ENCODE measurements at regions not wholly inside any gene's neighbourhood (a gene's known extent, or its start where the extent isn't known, plus 50 kb on each side); places are given as distances from the start of the nearest gene placed in this dataset.

DNA sequence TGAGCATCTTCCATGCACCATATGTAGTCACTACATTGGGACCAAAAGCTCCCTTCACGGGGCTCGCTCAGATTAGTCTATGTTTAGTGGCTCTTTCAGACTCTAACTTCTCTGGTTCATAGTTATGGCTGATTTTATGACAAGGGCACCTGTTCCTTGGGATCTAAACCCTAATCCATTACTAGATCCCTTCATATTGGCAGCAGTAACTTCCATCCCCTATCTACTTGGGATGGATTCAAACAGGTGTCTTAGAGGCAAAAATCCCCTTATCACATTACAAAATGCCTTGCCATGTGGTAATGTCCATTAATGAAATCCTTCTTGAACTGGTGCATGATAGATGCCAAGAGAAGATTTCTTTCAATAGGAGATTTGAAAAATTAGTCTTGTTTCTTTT, 96.7 kb upstream of the TP63 start:
- TF ChIP-seq SIN3A (IDR thresholded peaks at IDR 0.05; ENCODE audit: borderline replicate concordance, insufficient read depth, low read depth, low read length) (no peak), TCF7L2 (IDR thresholded peaks at IDR 0.05; ENCODE audit: low read depth, low read length) (no peak)
- TF ChIP-seq, protein P1, sequence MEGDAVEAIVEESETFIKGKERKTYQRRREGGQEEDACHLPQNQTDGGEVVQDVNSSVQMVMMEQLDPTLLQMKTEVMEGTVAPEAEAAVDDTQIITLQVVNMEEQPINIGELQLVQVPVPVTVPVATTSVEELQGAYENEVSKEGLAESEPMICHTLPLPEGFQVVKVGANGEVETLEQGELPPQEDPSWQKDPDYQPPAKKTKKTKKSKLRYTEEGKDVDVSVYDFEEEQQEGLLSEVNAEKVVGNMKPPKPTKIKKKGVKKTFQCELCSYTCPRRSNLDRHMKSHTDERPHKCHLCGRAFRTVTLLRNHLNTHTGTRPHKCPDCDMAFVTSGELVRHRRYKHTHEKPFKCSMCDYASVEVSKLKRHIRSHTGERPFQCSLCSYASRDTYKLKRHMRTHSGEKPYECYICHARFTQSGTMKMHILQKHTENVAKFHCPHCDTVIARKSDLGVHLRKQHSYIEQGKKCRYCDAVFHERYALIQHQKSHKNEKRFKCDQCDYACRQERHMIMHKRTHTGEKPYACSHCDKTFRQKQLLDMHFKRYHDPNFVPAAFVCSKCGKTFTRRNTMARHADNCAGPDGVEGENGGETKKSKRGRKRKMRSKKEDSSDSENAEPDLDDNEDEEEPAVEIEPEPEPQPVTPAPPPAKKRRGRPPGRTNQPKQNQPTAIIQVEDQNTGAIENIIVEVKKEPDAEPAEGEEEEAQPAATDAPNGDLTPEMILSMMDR (IDR thresholded peaks at IDR 0.05), result no peak
